Upper lobe of right lung (tissue), 1 donor: ENCODE measurements at regions not wholly inside any gene's neighbourhood (a gene's known extent, or its start where the extent isn't known, plus 50 kb on each side); places are given as distances from the start of the nearest gene placed in this dataset.

Experiments
- ATAC-seq: fragments of 200-7000 bp; cut with Tn5 transposase; one replicate; pipeline ENCODE4 v1.9.1; 2020; ENCODE audit warnings: mild to moderate bottlenecking, moderate library complexity
- DNase-seq: peaks from one replicate; pipeline ENCODE4 v3.0.0-alpha.2; 2020
- H3K27ac ChIP-seq: fragments of 200-600 bp; one replicate; pipeline ENCODE4 v1.8.0; 2022
- H3K27me3 ChIP-seq: fragments of 200-600 bp; one replicate; pipeline ENCODE4 v1.8.0; 2022; ENCODE audit warnings: mild to moderate bottlenecking
- H3K36me3 ChIP-seq: fragments of 200-600 bp; one replicate; pipeline ENCODE4 v1.8.0; 2022
- H3K4me1 ChIP-seq: fragments of 200-600 bp; one replicate; pipeline ENCODE4 v1.8.0; 2022
- H3K4me3 ChIP-seq: fragments of 200-600 bp; one replicate; pipeline ENCODE4 v1.8.0; 2022; ENCODE audit warnings: mild to moderate bottlenecking
- H3K9me3 ChIP-seq: fragments of 200-600 bp; one replicate; pipeline ENCODE4 v1.8.0; 2022
- intact Hi-C: fragments of 100-400 bp; cut with DNase I; formaldehyde crosslinking; loops from one replicate; pipeline ENCODE4 v1.11.0; 2022
- TF ChIP-seq, protein P1 (sequence below): fragments of 200-600 bp; IDR thresholded peaks from one replicate; pipeline ENCODE4 v1.8.0; 2022; ENCODE audit warnings: antibody characterized with exemption
- donor health status: DM: no; HTN: yes; CAD: no; lungs with severe emphysema.

DNA sequence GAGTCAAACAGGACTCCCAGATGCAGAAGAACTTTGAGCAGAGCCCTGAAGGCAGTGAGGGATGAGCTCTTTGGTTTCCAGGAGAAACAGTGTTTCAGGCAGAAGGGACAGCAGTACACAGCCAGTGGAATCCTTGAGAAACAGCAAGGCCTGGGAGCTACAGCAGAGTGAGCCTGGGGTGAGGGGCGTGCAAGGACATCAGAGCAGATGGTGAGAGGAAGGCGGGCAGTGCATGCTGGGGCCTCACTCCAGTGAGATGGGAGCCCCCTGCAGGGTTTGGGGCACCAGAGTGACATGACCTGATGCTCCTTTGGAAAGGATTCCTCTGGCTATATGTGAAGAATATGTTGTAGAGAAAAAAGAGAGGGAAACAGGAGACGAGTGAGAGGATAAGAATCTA lies 98.1 kb upstream of the EGFL6 start:
- no peak for ATAC-seq
- DNase-seq, result no peak
- no peaks in the 10 kb centered on the region for H3K36me3 ChIP-seq
- H3K4me1 ChIP-seq, result no peaks in the 10 kb centered on the region
- H3K27ac ChIP-seq, result no peak overlapping the region
- intact Hi-C loops, result no loop called here
- TF ChIP-seq, protein P1, sequence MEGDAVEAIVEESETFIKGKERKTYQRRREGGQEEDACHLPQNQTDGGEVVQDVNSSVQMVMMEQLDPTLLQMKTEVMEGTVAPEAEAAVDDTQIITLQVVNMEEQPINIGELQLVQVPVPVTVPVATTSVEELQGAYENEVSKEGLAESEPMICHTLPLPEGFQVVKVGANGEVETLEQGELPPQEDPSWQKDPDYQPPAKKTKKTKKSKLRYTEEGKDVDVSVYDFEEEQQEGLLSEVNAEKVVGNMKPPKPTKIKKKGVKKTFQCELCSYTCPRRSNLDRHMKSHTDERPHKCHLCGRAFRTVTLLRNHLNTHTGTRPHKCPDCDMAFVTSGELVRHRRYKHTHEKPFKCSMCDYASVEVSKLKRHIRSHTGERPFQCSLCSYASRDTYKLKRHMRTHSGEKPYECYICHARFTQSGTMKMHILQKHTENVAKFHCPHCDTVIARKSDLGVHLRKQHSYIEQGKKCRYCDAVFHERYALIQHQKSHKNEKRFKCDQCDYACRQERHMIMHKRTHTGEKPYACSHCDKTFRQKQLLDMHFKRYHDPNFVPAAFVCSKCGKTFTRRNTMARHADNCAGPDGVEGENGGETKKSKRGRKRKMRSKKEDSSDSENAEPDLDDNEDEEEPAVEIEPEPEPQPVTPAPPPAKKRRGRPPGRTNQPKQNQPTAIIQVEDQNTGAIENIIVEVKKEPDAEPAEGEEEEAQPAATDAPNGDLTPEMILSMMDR, result no peak
- no peak overlapping the region for H3K4me3 ChIP-seq
- no peaks in the 10 kb centered on the region for H3K27me3 ChIP-seq
- H3K9me3 ChIP-seq, result no peaks in the 10 kb centered on the region

DNA sequence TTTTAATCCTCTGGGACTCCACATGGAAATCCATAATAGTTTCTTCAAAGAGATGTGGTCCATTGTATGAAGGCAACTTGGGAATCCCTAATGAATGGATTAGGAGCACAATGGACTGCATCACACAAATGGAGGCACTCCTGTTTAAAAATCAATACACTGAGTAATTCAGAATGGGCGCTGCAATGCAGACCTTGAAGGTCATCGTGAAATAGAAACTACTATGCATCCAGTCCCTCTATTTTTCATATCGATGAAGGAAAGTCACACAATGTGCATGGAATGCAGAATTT lies 98.8 kb upstream of the EGFL6 start:
- no peaks in the 10 kb centered on the region for H3K27me3 ChIP-seq
- no peaks in the 10 kb centered on the region for H3K4me1 ChIP-seq
- no peak overlapping the region for H3K27ac ChIP-seq
- intact Hi-C loops, result no loop called here
- ATAC-seq (no peak), DNase-seq (no peak)
- no peak overlapping the region for H3K4me3 ChIP-seq
- TF ChIP-seq, protein P1, result no peak
- H3K36me3 ChIP-seq, result no peaks in the 10 kb centered on the region
- H3K9me3 ChIP-seq, result no peaks in the 10 kb centered on the region

DNA sequence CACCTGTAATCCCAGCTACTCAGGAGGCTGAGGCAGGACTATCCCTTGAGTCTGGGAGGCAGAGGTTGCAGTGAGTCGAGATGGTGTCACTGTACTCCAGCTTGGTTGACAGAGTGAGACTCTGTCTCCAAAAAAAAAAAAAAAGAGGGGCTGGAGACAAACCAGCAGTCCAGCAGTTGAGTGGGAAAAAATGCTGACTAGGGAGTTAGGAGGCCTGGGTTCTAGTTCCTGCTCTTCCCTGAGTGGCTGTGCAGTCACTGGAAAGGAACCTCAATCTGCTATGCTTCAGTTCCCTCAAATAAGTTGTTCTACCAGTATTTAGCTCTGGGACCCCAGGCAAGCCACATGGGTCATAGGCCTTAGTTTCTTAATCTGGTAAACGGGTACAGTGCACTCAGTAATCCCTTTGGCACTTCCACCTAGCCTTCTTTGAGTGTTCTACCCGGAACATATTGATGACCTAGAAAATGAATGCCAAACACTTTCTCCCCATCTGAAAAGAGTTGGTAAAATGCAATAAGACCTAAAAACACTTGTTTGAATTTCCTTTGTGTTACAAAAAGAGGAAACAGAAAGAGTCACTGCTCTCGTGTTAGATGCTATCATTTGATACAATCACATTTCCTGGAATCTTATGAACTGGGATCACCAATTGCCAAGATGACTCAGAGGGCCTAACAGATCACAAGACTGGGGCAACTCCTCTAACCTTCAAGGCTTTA lies 99.3 kb upstream of the EGFL6 start:
- DNase-seq (no peak), ATAC-seq (peak; percentile 36)
- TF ChIP-seq, protein P1, result no peak
- H3K4me3 ChIP-seq, result no peak overlapping the region
- H3K27ac ChIP-seq, result no peak overlapping the region
- no peaks in the 10 kb centered on the region for H3K27me3 ChIP-seq
- intact Hi-C loops, result no loop called here
- no peaks in the 10 kb centered on the region for H3K9me3 ChIP-seq
- H3K4me1 ChIP-seq, result no peaks in the 10 kb centered on the region
- no peaks in the 10 kb centered on the region for H3K36me3 ChIP-seq

DNA sequence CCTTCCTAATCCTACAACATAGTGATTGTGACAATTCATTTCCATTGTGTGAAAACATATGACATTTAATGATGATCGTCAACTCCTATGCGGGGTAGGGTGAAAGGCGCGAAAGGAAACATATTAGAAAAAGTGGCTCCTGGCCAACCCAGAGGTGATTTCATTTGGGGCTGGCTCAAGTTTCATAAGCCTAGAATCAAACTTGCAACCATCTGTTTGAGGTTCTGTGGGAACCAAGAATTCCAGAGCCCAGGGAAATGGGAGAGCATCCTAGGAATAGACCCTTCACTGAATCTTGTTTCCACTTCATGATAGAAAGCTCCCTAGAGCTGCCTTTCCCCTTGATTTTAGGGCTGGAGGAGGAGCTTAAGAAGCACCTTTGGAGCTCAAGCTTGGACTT lies 101.3 kb upstream of the EGFL6 start:
- H3K27ac ChIP-seq, result no peak overlapping the region
- TF ChIP-seq, protein P1, result no peak
- H3K36me3 ChIP-seq, result no peaks in the 10 kb centered on the region
- no peak for ATAC-seq
- H3K27me3 ChIP-seq, result no peaks in the 10 kb centered on the region
- intact Hi-C loops, result no loop called here
- DNase-seq, result no peak
- H3K4me1 ChIP-seq, result no peaks in the 10 kb centered on the region
- H3K4me3 ChIP-seq, result no peak overlapping the region
- no peaks in the 10 kb centered on the region for H3K9me3 ChIP-seq

DNA sequence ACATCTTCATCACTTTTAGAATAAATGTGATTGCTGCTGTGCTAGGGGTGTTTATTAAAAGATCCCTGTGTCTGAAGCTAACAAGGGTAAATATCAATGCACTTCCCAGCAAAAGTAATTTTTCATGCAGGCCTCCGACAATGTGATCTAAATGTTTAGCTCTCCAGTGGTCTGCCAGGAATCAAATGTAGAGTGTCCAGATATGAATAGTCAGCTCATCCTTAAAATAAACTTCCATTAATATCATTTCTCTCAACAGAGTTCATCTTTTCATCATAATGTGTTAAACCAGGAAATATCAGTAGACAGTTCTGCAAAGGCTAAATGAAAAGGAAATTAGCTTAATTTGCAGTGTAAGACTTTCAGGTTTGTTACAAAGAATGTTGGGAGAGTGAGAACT lies 102.2 kb upstream of the EGFL6 start:
- Histone ChIP-seq H3K4me1 (no peaks in the 10 kb centered on the region), H3K27ac (no peak overlapping the region), H3K4me3 (no peak overlapping the region), H3K9me3 (no peaks in the 10 kb centered on the region), H3K36me3 (no peaks in the 10 kb centered on the region), H3K27me3 (no peaks in the 10 kb centered on the region)
- intact Hi-C loops, result no loop called here
- ATAC-seq, result no peak
- TF ChIP-seq, protein P1, result no peak
- DNase-seq, result no peak
